H9 (cell line): ENCODE measurements at regions not wholly inside any gene's neighbourhood (a gene's known extent, or its start where the extent isn't known, plus 50 kb on each side); places are given as distances from the start of the nearest gene placed in this dataset.

Experiments
- DNase-seq: peaks from one replicate; pipeline ENCODE4 v3.0.0-alpha.2; 2017
- H2AFZ ChIP-seq: one replicate; pipeline ENCODE4 v1.6.1; 2013; ENCODE audit warnings: mild to moderate bottlenecking, low read length, control low read depth, moderate library complexity
- H2AK5ac ChIP-seq: 2 replicates; pipeline ENCODE4 v1.6.1; 2013; ENCODE audit warnings: low read length, control low read depth, mixed read lengths; ENCODE audit not compliant: insufficient read length
- H2BK120ac ChIP-seq: one replicate; pipeline ENCODE4 v1.6.1; 2013; ENCODE audit warnings: low read depth, mild to moderate bottlenecking, low read length, control low read depth, inconsistent platforms; ENCODE audit not compliant: poor library complexity, severe bottlenecking
- H2BK12ac ChIP-seq: 2 replicates; pipeline ENCODE4 v1.6.1; 2013; ENCODE audit warnings: low read length, control low read depth, mixed read lengths, low read depth; ENCODE audit not compliant: insufficient read length
- H2BK15ac ChIP-seq: 2 replicates; pipeline ENCODE4 v1.6.1; 2013; ENCODE audit warnings: low read depth, low read length, control low read depth
- H2BK20ac ChIP-seq: one replicate; pipeline ENCODE4 v1.6.1; 2013; ENCODE audit warnings: low read depth, mild to moderate bottlenecking, low read length, control low read depth, inconsistent platforms; ENCODE audit not compliant: poor library complexity, severe bottlenecking
- H2BK5ac ChIP-seq: 2 replicates; pipeline ENCODE4 v1.6.1; 2013; ENCODE audit warnings: low read length, control low read depth, mixed read lengths; ENCODE audit not compliant: insufficient read length
- H3K14ac ChIP-seq: 2 replicates; pipeline ENCODE4 v1.6.1; 2013; ENCODE audit warnings: low read length, control low read depth; ENCODE audit not compliant: insufficient read depth
- H3K18ac ChIP-seq: 2 replicates; pipeline ENCODE4 v1.6.1; 2013; ENCODE audit warnings: low read depth, mild to moderate bottlenecking, mixed read lengths, low read length, control low read depth; ENCODE audit not compliant: insufficient read length
- H3K23ac ChIP-seq: 2 replicates; pipeline ENCODE4 v1.6.1; 2013; ENCODE audit warnings: low read length, control low read depth, mixed read lengths, low read depth; ENCODE audit not compliant: insufficient read length
- H3K23me2 ChIP-seq: 2 replicates; pipeline ENCODE4 v1.6.1; 2013; ENCODE audit warnings: low read depth, mild to moderate bottlenecking, mixed read lengths, low read length, control low read depth; ENCODE audit not compliant: insufficient read length, poor library complexity, severe bottlenecking
- H3K27ac ChIP-seq: 2 replicates; pipeline ENCODE4 v1.5.1; 2013; ENCODE audit warnings: low read length, control low read depth, mixed read lengths, low read depth; ENCODE audit not compliant: insufficient read length
- H3K27me3 ChIP-seq: 2 replicates; pipeline ENCODE4 v1.6.1; 2013; ENCODE audit warnings: low read length, control low read depth, inconsistent platforms; ENCODE audit not compliant: insufficient read depth
- H3K4ac ChIP-seq: 2 replicates; pipeline ENCODE4 v1.6.1; 2013; ENCODE audit warnings: low read depth, mild to moderate bottlenecking, control low read depth, inconsistent platforms, low read length, moderate library complexity
- H3K4me1 ChIP-seq: 2 replicates; pipeline ENCODE4 v1.6.1; 2013; ENCODE audit warnings: low read length, control low read depth, inconsistent platforms; ENCODE audit not compliant: insufficient read depth
- H3K4me2 ChIP-seq: 2 replicates; pipeline ENCODE4 v1.6.1; 2013; ENCODE audit warnings: low read length, control low read depth, mixed read lengths; ENCODE audit not compliant: insufficient read length, insufficient read depth
- H3K56ac ChIP-seq: 2 replicates; pipeline ENCODE4 v1.6.1; 2013; ENCODE audit warnings: low read depth, mild to moderate bottlenecking, mixed read lengths, low read length, control low read depth; ENCODE audit not compliant: insufficient read length
- H3K79me1 ChIP-seq: 2 replicates; pipeline ENCODE4 v1.6.1; 2013; ENCODE audit warnings: low read depth, mild to moderate bottlenecking, moderate library complexity, low read length, control low read depth, inconsistent platforms; ENCODE audit not compliant: insufficient read depth, poor library complexity, severe bottlenecking
- H3K79me2 ChIP-seq: 2 replicates; pipeline ENCODE4 v1.6.1; 2013; ENCODE audit warnings: low read length, control low read depth, inconsistent platforms; ENCODE audit not compliant: insufficient read depth
- H3K9ac ChIP-seq: 2 replicates; pipeline ENCODE4 v1.6.1; 2013; ENCODE audit warnings: low read length, control low read depth, mixed read lengths; ENCODE audit not compliant: insufficient read length; ENCODE audit errors: extremely low read depth
- H3K9me3 ChIP-seq: one replicate; pipeline ENCODE4 v1.6.1; 2013; ENCODE audit warnings: low read depth, low read length, inconsistent platforms; ENCODE audit not compliant: control insufficient read depth
- H3T11ph ChIP-seq: one replicate; pipeline ENCODE4 v1.6.1; 2013; ENCODE audit warnings: mild to moderate bottlenecking, low read length, control low read depth, inconsistent platforms
- H4K20me1 ChIP-seq: one replicate; pipeline ENCODE4 v1.6.1; 2013; ENCODE audit not compliant: control insufficient read depth, insufficient read length, insufficient read depth
- H4K5ac ChIP-seq: 2 replicates; pipeline ENCODE4 v1.6.1; 2013; ENCODE audit warnings: low read depth, mild to moderate bottlenecking, mixed read lengths, low read length, control low read depth; ENCODE audit not compliant: insufficient read length
- H4K8ac ChIP-seq: replicated peaks from 2 replicates; pipeline ENCODE4 v1.6.1; 2013; ENCODE audit warnings: low read length, control low read depth, mixed read lengths, low read depth; ENCODE audit not compliant: insufficient read length
- H4K91ac ChIP-seq: 2 replicates; pipeline ENCODE4 v1.6.1; 2013; ENCODE audit warnings: low read depth, mild to moderate bottlenecking, moderate library complexity, mixed read lengths, low read length, control low read depth; ENCODE audit not compliant: insufficient read length
- H3K27ac Mint-ChIP-seq, 3 experiments: 2 replicates in 2 of 3; 3 replicates in 1 of 3; pipeline ENCODE4 v1.8.0; 2020 to 2021; ENCODE audit warnings: mixed read lengths in 3 of 3, mild to moderate bottlenecking in 1 of 3, moderate library complexity in 1 of 3
- H3K27me3 Mint-ChIP-seq: 2 replicates; pipeline ENCODE4 v1.8.0; 2021; ENCODE audit warnings: low read depth, mild to moderate bottlenecking, moderate library complexity, mixed read lengths
- H3K36me3 Mint-ChIP-seq, 3 experiments: 2 replicates in 2 of 3; 3 replicates in 1 of 3; pipeline ENCODE4 v1.8.0; 2020 to 2021; ENCODE audit warnings: low read depth in 3 of 3, mixed read lengths in 3 of 3; ENCODE audit not compliant: insufficient read depth in 1 of 3
- H3K4me1 Mint-ChIP-seq, 2 experiments: 2 replicates each; pipeline ENCODE4 v1.8.0; 2020; ENCODE audit warnings: mixed read lengths in 2 of 2
- H3K4me3 Mint-ChIP-seq, 2 experiments: 2 replicates in 1 of 2; 3 replicates in 1 of 2; pipeline ENCODE4 v1.8.0; 2020 to 2021; ENCODE audit warnings: mild to moderate bottlenecking in 2 of 2, mixed read lengths in 2 of 2, moderate library complexity in 1 of 2
- H3K9me3 Mint-ChIP-seq, 2 experiments: 2 replicates in 1 of 2; 3 replicates in 1 of 2; pipeline ENCODE4 v1.8.0; 2020; ENCODE audit warnings: mild to moderate bottlenecking in 2 of 2, mixed read lengths in 2 of 2, moderate library complexity in 1 of 2
- WGBS: extraction: QIAGEN DNeasy Blood & Tissue Kit; methylation state at CpG from one replicate; pipeline ENCODE4 v1.1.7; 2013; ENCODE audit warnings: missing lambda C conversion rate, low lambda C conversion rate, mixed read lengths; ENCODE audit not compliant: insufficient read length; ENCODE audit errors: extremely low coverage; 5-methylcytosine and 5-hydroxymethylcytosine counted together
- TF ChIP-seq, protein P1 (sequence below): fragments of 200-600 bp; sonication (generic); conservative IDR thresholded peaks from 3 replicates; pipeline ENCODE4 v1.8.0; 2021; ENCODE audit warnings: antibody characterized with exemption, mild to moderate bottlenecking

DNA sequence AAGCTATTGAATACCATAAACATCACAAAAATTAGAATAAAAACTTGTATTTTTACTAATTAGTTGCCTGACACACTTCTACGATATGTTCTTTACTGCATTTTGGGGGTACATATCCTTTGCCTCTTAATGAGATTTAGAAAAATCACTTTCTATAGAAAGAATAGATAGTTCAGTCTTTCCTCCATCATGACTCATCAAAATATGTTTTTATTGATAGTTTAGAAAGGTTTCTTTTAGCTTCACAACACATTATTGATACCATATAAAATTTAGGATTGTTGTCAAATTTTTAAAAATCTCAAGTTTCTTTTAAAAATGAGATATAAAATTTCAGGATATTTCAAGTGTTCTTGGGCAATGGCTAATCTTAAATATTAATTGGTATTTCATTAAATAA is 74.5 kb upstream of the NOCT start:
- Histone ChIP-seq H4K20me1 (no peaks in the 10 kb centered on the region), H3K14ac (no peak overlapping the region), H3K4ac (no peak overlapping the region), H3K27ac (no peak overlapping the region), H2AFZ (no peak overlapping the region), H2BK15ac (no peak overlapping the region), H3K18ac (no peak overlapping the region), H3K79me1 (no peaks in the 10 kb centered on the region), H3K79me2 (no peaks in the 10 kb centered on the region), H3T11ph (no peak overlapping the region), H3K9ac (no peak overlapping the region), H3K4me2 (no peak overlapping the region), H3K56ac (no peak overlapping the region), H2BK20ac (no peak overlapping the region), H4K5ac (no peak overlapping the region), H3K23ac (no peak overlapping the region), H2BK120ac (no peak overlapping the region), H4K91ac (no peak overlapping the region), H2AK5ac (no peak overlapping the region), H4K8ac (no peak overlapping the region), H3K27me3 (no peaks in the 10 kb centered on the region), H3K23me2 (no peaks in the 10 kb centered on the region), H2BK5ac (no peak overlapping the region), H3K4me1 (0 out of 2 replicates have a peak, but pooled peaks cover 3% of the 10 kb centered on the region), H2BK12ac (no peak overlapping the region), H3K9me3 (no peaks in the 10 kb centered on the region)
- Mint-ChIP-seq H3K27me3 (no peaks in the 10 kb centered on the region), H3K9me3 (no peaks in the 10 kb centered on the region), H3K4me1 (peaks cover 18 to 24% of the 10 kb centered on the region in 2 experiments), H3K36me3 (no peaks in the 10 kb centered on the region), H3K4me3 (no peak overlapping the region), H3K27ac (no peak overlapping the region)
- WGBS = no CpG with 5 or more reads among the region's 1 CpG
- DNase-seq = no peak
- TF ChIP-seq, protein P1, sequence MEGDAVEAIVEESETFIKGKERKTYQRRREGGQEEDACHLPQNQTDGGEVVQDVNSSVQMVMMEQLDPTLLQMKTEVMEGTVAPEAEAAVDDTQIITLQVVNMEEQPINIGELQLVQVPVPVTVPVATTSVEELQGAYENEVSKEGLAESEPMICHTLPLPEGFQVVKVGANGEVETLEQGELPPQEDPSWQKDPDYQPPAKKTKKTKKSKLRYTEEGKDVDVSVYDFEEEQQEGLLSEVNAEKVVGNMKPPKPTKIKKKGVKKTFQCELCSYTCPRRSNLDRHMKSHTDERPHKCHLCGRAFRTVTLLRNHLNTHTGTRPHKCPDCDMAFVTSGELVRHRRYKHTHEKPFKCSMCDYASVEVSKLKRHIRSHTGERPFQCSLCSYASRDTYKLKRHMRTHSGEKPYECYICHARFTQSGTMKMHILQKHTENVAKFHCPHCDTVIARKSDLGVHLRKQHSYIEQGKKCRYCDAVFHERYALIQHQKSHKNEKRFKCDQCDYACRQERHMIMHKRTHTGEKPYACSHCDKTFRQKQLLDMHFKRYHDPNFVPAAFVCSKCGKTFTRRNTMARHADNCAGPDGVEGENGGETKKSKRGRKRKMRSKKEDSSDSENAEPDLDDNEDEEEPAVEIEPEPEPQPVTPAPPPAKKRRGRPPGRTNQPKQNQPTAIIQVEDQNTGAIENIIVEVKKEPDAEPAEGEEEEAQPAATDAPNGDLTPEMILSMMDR = no peak
